H9 (cell line): ENCODE measurements at regions not wholly inside any gene's neighbourhood (a gene's known extent, or its start where the extent isn't known, plus 50 kb on each side); places are given as distances from the start of the nearest gene placed in this dataset.

Experiments used
- DNase-seq: peaks from one replicate; pipeline ENCODE4 v3.0.0-alpha.2; 2017
- H2AFZ ChIP-seq: one replicate; pipeline ENCODE4 v1.6.1; 2013; ENCODE audit warnings: mild to moderate bottlenecking, low read length, control low read depth, moderate library complexity
- H2AK5ac ChIP-seq: 2 replicates; pipeline ENCODE4 v1.6.1; 2013; ENCODE audit warnings: low read length, control low read depth, mixed read lengths; ENCODE audit not compliant: insufficient read length
- H2BK120ac ChIP-seq: one replicate; pipeline ENCODE4 v1.6.1; 2013; ENCODE audit warnings: low read depth, mild to moderate bottlenecking, low read length, control low read depth, inconsistent platforms; ENCODE audit not compliant: poor library complexity, severe bottlenecking
- H2BK12ac ChIP-seq: 2 replicates; pipeline ENCODE4 v1.6.1; 2013; ENCODE audit warnings: low read length, control low read depth, mixed read lengths, low read depth; ENCODE audit not compliant: insufficient read length
- H2BK15ac ChIP-seq: 2 replicates; pipeline ENCODE4 v1.6.1; 2013; ENCODE audit warnings: low read depth, low read length, control low read depth
- H2BK20ac ChIP-seq: one replicate; pipeline ENCODE4 v1.6.1; 2013; ENCODE audit warnings: low read depth, mild to moderate bottlenecking, low read length, control low read depth, inconsistent platforms; ENCODE audit not compliant: poor library complexity, severe bottlenecking
- H2BK5ac ChIP-seq: 2 replicates; pipeline ENCODE4 v1.6.1; 2013; ENCODE audit warnings: low read length, control low read depth, mixed read lengths; ENCODE audit not compliant: insufficient read length
- H3K14ac ChIP-seq: 2 replicates; pipeline ENCODE4 v1.6.1; 2013; ENCODE audit warnings: low read length, control low read depth; ENCODE audit not compliant: insufficient read depth
- H3K18ac ChIP-seq: 2 replicates; pipeline ENCODE4 v1.6.1; 2013; ENCODE audit warnings: low read depth, mild to moderate bottlenecking, mixed read lengths, low read length, control low read depth; ENCODE audit not compliant: insufficient read length
- H3K23ac ChIP-seq: 2 replicates; pipeline ENCODE4 v1.6.1; 2013; ENCODE audit warnings: low read length, control low read depth, mixed read lengths, low read depth; ENCODE audit not compliant: insufficient read length
- H3K23me2 ChIP-seq: 2 replicates; pipeline ENCODE4 v1.6.1; 2013; ENCODE audit warnings: low read depth, mild to moderate bottlenecking, mixed read lengths, low read length, control low read depth; ENCODE audit not compliant: insufficient read length, poor library complexity, severe bottlenecking
- H3K27ac ChIP-seq: 2 replicates; pipeline ENCODE4 v1.5.1; 2013; ENCODE audit warnings: low read length, control low read depth, mixed read lengths, low read depth; ENCODE audit not compliant: insufficient read length
- H3K27me3 ChIP-seq: 2 replicates; pipeline ENCODE4 v1.6.1; 2013; ENCODE audit warnings: low read length, control low read depth, inconsistent platforms; ENCODE audit not compliant: insufficient read depth
- H3K4ac ChIP-seq: 2 replicates; pipeline ENCODE4 v1.6.1; 2013; ENCODE audit warnings: low read depth, mild to moderate bottlenecking, control low read depth, inconsistent platforms, low read length, moderate library complexity
- H3K4me1 ChIP-seq: 2 replicates; pipeline ENCODE4 v1.6.1; 2013; ENCODE audit warnings: low read length, control low read depth, inconsistent platforms; ENCODE audit not compliant: insufficient read depth
- H3K4me2 ChIP-seq: 2 replicates; pipeline ENCODE4 v1.6.1; 2013; ENCODE audit warnings: low read length, control low read depth, mixed read lengths; ENCODE audit not compliant: insufficient read length, insufficient read depth
- H3K56ac ChIP-seq: 2 replicates; pipeline ENCODE4 v1.6.1; 2013; ENCODE audit warnings: low read depth, mild to moderate bottlenecking, mixed read lengths, low read length, control low read depth; ENCODE audit not compliant: insufficient read length
- H3K79me1 ChIP-seq: 2 replicates; pipeline ENCODE4 v1.6.1; 2013; ENCODE audit warnings: low read depth, mild to moderate bottlenecking, moderate library complexity, low read length, control low read depth, inconsistent platforms; ENCODE audit not compliant: insufficient read depth, poor library complexity, severe bottlenecking
- H3K79me2 ChIP-seq: 2 replicates; pipeline ENCODE4 v1.6.1; 2013; ENCODE audit warnings: low read length, control low read depth, inconsistent platforms; ENCODE audit not compliant: insufficient read depth
- H3K9ac ChIP-seq: 2 replicates; pipeline ENCODE4 v1.6.1; 2013; ENCODE audit warnings: low read length, control low read depth, mixed read lengths; ENCODE audit not compliant: insufficient read length; ENCODE audit errors: extremely low read depth
- H3K9me3 ChIP-seq: one replicate; pipeline ENCODE4 v1.6.1; 2013; ENCODE audit warnings: low read depth, low read length, inconsistent platforms; ENCODE audit not compliant: control insufficient read depth
- H3T11ph ChIP-seq: one replicate; pipeline ENCODE4 v1.6.1; 2013; ENCODE audit warnings: mild to moderate bottlenecking, low read length, control low read depth, inconsistent platforms
- H4K20me1 ChIP-seq: one replicate; pipeline ENCODE4 v1.6.1; 2013; ENCODE audit not compliant: control insufficient read depth, insufficient read length, insufficient read depth
- H4K5ac ChIP-seq: 2 replicates; pipeline ENCODE4 v1.6.1; 2013; ENCODE audit warnings: low read depth, mild to moderate bottlenecking, mixed read lengths, low read length, control low read depth; ENCODE audit not compliant: insufficient read length
- H4K8ac ChIP-seq: replicated peaks from 2 replicates; pipeline ENCODE4 v1.6.1; 2013; ENCODE audit warnings: low read length, control low read depth, mixed read lengths, low read depth; ENCODE audit not compliant: insufficient read length
- H4K91ac ChIP-seq: 2 replicates; pipeline ENCODE4 v1.6.1; 2013; ENCODE audit warnings: low read depth, mild to moderate bottlenecking, moderate library complexity, mixed read lengths, low read length, control low read depth; ENCODE audit not compliant: insufficient read length
- H3K27ac Mint-ChIP-seq, 3 experiments: 2 replicates in 2 of 3; 3 replicates in 1 of 3; pipeline ENCODE4 v1.8.0; 2020 to 2021; ENCODE audit warnings: mixed read lengths in 3 of 3, mild to moderate bottlenecking in 1 of 3, moderate library complexity in 1 of 3
- H3K27me3 Mint-ChIP-seq: 2 replicates; pipeline ENCODE4 v1.8.0; 2021; ENCODE audit warnings: low read depth, mild to moderate bottlenecking, moderate library complexity, mixed read lengths
- H3K36me3 Mint-ChIP-seq, 3 experiments: 2 replicates in 2 of 3; 3 replicates in 1 of 3; pipeline ENCODE4 v1.8.0; 2020 to 2021; ENCODE audit warnings: low read depth in 3 of 3, mixed read lengths in 3 of 3; ENCODE audit not compliant: insufficient read depth in 1 of 3
- H3K4me1 Mint-ChIP-seq, 2 experiments: 2 replicates each; pipeline ENCODE4 v1.8.0; 2020; ENCODE audit warnings: mixed read lengths in 2 of 2
- H3K4me3 Mint-ChIP-seq, 2 experiments: 2 replicates in 1 of 2; 3 replicates in 1 of 2; pipeline ENCODE4 v1.8.0; 2020 to 2021; ENCODE audit warnings: mild to moderate bottlenecking in 2 of 2, mixed read lengths in 2 of 2, moderate library complexity in 1 of 2
- H3K9me3 Mint-ChIP-seq, 2 experiments: 2 replicates in 1 of 2; 3 replicates in 1 of 2; pipeline ENCODE4 v1.8.0; 2020; ENCODE audit warnings: mild to moderate bottlenecking in 2 of 2, mixed read lengths in 2 of 2, moderate library complexity in 1 of 2
- WGBS: extraction: QIAGEN DNeasy Blood & Tissue Kit; methylation state at CpG from one replicate; pipeline ENCODE4 v1.1.7; 2013; ENCODE audit warnings: missing lambda C conversion rate, low lambda C conversion rate, mixed read lengths; ENCODE audit not compliant: insufficient read length; ENCODE audit errors: extremely low coverage; 5-methylcytosine and 5-hydroxymethylcytosine counted together
- TF ChIP-seq, protein P1 (sequence below): fragments of 200-600 bp; sonication (generic); conservative IDR thresholded peaks from 3 replicates; pipeline ENCODE4 v1.8.0; 2021; ENCODE audit warnings: antibody characterized with exemption, mild to moderate bottlenecking

GRCh38 chr10:46229144-46229563, 57.6 kb upstream of the ANTXRL start:
- no peak overlapping the region for H2AK5ac ChIP-seq
- H3K27me3 Mint-ChIP-seq: no peaks in the 10 kb centered on the region
- no CpG with 5 or more reads among the region's 3 CpGs for WGBS

More at GRCh38 chr10:46229144-46229563, 57.6 kb upstream of the ANTXRL start:
- Histone ChIP-seq H3K9me3 (no peaks in the 10 kb centered on the region), H3K23me2 (no peaks in the 10 kb centered on the region), H3K18ac (no peak overlapping the region), H3K4me2 (no peak overlapping the region), H2BK15ac (no peak overlapping the region), H3T11ph (no peak overlapping the region), H3K27me3 (no peaks in the 10 kb centered on the region), H3K56ac (no peak overlapping the region), H3K79me2 (no peaks in the 10 kb centered on the region), H4K8ac (no peak overlapping the region), H3K14ac (no peak overlapping the region), H2AFZ (no peak overlapping the region), H4K5ac (no peak overlapping the region), H3K4ac (no peak overlapping the region), H2BK12ac (no peak overlapping the region), H2BK20ac (no peak overlapping the region), H4K91ac (no peak overlapping the region), H3K23ac (no peak overlapping the region), H2BK5ac (no peak overlapping the region), H3K4me1 (no peaks in the 10 kb centered on the region), H3K27ac (no peak overlapping the region), H2BK120ac (no peak overlapping the region), H3K79me1 (no peaks in the 10 kb centered on the region), H4K20me1 (no peaks in the 10 kb centered on the region), H3K9ac (no peak overlapping the region)
- Mint-ChIP-seq H3K27ac (no peak overlapping the region), H3K9me3 (no peaks in the 10 kb centered on the region; a peak in 2 of 5 replicates), H3K4me3 (no peak overlapping the region), H3K4me1 (peaks cover 7 to 10% of the 10 kb centered on the region in 2 experiments; a peak in 1 of 4 replicates), H3K36me3 (no peaks in the 10 kb centered on the region; a peak in 1 of 7 replicates)
- TF ChIP-seq, protein P1, sequence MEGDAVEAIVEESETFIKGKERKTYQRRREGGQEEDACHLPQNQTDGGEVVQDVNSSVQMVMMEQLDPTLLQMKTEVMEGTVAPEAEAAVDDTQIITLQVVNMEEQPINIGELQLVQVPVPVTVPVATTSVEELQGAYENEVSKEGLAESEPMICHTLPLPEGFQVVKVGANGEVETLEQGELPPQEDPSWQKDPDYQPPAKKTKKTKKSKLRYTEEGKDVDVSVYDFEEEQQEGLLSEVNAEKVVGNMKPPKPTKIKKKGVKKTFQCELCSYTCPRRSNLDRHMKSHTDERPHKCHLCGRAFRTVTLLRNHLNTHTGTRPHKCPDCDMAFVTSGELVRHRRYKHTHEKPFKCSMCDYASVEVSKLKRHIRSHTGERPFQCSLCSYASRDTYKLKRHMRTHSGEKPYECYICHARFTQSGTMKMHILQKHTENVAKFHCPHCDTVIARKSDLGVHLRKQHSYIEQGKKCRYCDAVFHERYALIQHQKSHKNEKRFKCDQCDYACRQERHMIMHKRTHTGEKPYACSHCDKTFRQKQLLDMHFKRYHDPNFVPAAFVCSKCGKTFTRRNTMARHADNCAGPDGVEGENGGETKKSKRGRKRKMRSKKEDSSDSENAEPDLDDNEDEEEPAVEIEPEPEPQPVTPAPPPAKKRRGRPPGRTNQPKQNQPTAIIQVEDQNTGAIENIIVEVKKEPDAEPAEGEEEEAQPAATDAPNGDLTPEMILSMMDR: peak; percentile 92
- peak; percentile 67 for DNase-seq
